CD4-positive, alpha-beta T cell (primary cell): ENCODE measurements at regions not wholly inside any gene's neighbourhood (a gene's known extent, or its start where the extent isn't known, plus 50 kb on each side); places are given as distances from the start of the nearest gene placed in this dataset.

ENCODE experiments used
- ATAC-seq: fragments of 200-7000 bp; cut with Tn5 transposase; one replicate; pipeline ENCODE4 v1.10.0; 2022; ENCODE audit warnings: mild to moderate bottlenecking; ENCODE audit not compliant: poor library complexity
- CTCF ChIA-PET: fragments of 350-600 bp; sonication (Branson Sonifier 250); formaldehyde crosslinking; loops from one replicate; lab custom pipeline; 2021; ENCODE audit warnings: antibody characterized with exemption, inconsistent platforms; lab: Charles Lee
- POLR2A ChIA-PET: fragments of 350-600 bp; sonication (Branson Sonifier 250); formaldehyde crosslinking; loops from one replicate; lab custom pipeline; 2021; ENCODE audit warnings: antibody characterized with exemption, inconsistent platforms; lab: Charles Lee
- DNase-seq, 14 experiments: peaks; one replicate each; pipeline ENCODE4 v3.0.0-alpha.2; 2013 to 2020; ENCODE audit warnings: mixed read lengths in 2 of 14
- H3K27ac ChIP-seq, 2 donors: one replicate each; pipeline versions ENCODE4 v1.5.1 to v1.7.0; 2013; ENCODE audit warnings: low read length in 2 of 2, low read depth in 1 of 2, mild to moderate bottlenecking in 1 of 2
- H3K27me3 ChIP-seq, 2 experiments: 1 replicate in 1 of 2; 2 replicates in 1 of 2; pipeline versions ENCODE4 v1.6.1 to v1.7.0; 2013; ENCODE audit warnings: low read length in 2 of 2, control low read depth in 1 of 2, mild to moderate bottlenecking in 1 of 2, moderate library complexity in 1 of 2; ENCODE audit not compliant: insufficient read depth in 2 of 2, control insufficient read depth in 1 of 2
- H3K36me3 ChIP-seq: one replicate; pipeline ENCODE4 v1.6.1; 2013; ENCODE audit warnings: low read length, control low read depth; ENCODE audit not compliant: insufficient read depth
- H3K4me1 ChIP-seq: one replicate; pipeline ENCODE4 v1.6.1; 2013; ENCODE audit warnings: low read length, control low read depth; ENCODE audit not compliant: insufficient read depth
- H3K4me3 ChIP-seq: one replicate; pipeline ENCODE4 v1.5.1; 2013; ENCODE audit warnings: mild to moderate bottlenecking, low read length, moderate library complexity
- H3K9me3 ChIP-seq, 2 experiments: 1 replicate in 1 of 2; 2 replicates in 1 of 2; pipeline versions ENCODE4 v1.6.1 to v1.7.0; 2013; ENCODE audit warnings: low read length in 2 of 2, mild to moderate bottlenecking in 2 of 2, control low read depth in 1 of 2, moderate library complexity in 1 of 2; ENCODE audit not compliant: control insufficient read depth in 1 of 2, insufficient read depth in 1 of 2
- H3K27ac Mint-ChIP-seq: one replicate; pipeline ENCODE4 v1.8.0; 2020; ENCODE audit warnings: mixed read lengths
- H3K27me3 Mint-ChIP-seq: one replicate; pipeline ENCODE4 v1.8.0; 2021; ENCODE audit warnings: mixed read lengths
- H3K36me3 Mint-ChIP-seq: one replicate; pipeline ENCODE4 v1.8.0; 2021; ENCODE audit warnings: low read depth, mixed read lengths
- H3K4me1 Mint-ChIP-seq: one replicate; pipeline ENCODE4 v1.8.0; 2021; ENCODE audit warnings: low read depth, mixed read lengths
- H3K4me3 Mint-ChIP-seq: one replicate; pipeline ENCODE4 v1.8.0; 2020; ENCODE audit warnings: mild to moderate bottlenecking, mixed read lengths
- H3K9me3 Mint-ChIP-seq: one replicate; pipeline ENCODE4 v1.8.0; 2020; ENCODE audit warnings: mixed read lengths
- CTCF ChIP-seq: fragments of 200-600 bp; IDR thresholded peaks from one replicate; pipeline ENCODE4 v1.8.0; 2022; ENCODE audit warnings: antibody characterized with exemption, mild to moderate bottlenecking
- intact Hi-C, 2 experiments: fragments of 100-400 bp; cut with DNase I in 1 of 2; cut with micrococcal nuclease in 1 of 2; formaldehyde crosslinking; loops; one replicate each; pipeline versions ENCODE4 v1.15.1 to v1.9.0; 2023 to 2025; cut with DNase I, micrococcal nuclease

GRCh38 chr12:88994971-88995370 lies 357.3 kb downstream of the DUSP6 start:
- intact Hi-C loops, result no loop called here
- ChIA-PET CTCF (no interaction called here), POLR2A (no interaction called here)
- H3K4me1 Mint-ChIP-seq, result no peaks in the 10 kb centered on the region
- H3K36me3 Mint-ChIP-seq, result no peaks in the 10 kb centered on the region
- H3K4me3 ChIP-seq, result no peak overlapping the region
- H3K36me3 ChIP-seq, result no peaks in the 10 kb centered on the region
- DNase-seq (no peak), ATAC-seq (no peak)
- TF ChIP-seq CTCF, result no peak
- H3K27me3 Mint-ChIP-seq, result peaks cover 38% of the 10 kb centered on the region
- H3K27ac Mint-ChIP-seq, result no peak overlapping the region
- H3K9me3 ChIP-seq, result no peaks in the 10 kb centered on the region
- H3K4me3 Mint-ChIP-seq, result no peak overlapping the region
- H3K27me3 ChIP-seq, result no peaks in the 10 kb centered on the region
- no peaks in the 10 kb centered on the region for H3K4me1 ChIP-seq
- no peak overlapping the region for H3K27ac ChIP-seq
- no peaks in the 10 kb centered on the region for H3K9me3 Mint-ChIP-seq

DNA sequence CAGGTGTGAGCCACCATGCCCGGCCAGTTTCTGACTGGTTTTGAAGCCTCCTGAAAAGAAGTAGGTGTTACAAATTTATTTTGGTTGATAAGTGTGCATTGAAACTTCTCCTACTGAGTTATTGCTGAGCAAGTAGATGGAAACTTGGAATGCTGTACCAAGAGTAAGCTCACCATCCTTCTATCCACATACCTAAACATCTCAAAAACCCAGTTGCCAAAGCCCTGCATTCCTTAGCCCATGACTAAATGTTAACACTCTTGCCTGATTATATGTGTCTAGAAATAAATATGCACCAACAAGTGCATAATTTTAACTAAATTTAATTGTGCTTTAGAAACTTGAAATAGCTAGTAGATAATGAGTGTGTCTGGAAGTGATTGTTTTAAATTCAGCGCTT lies 357.8 kb downstream of the DUSP6 start:
- Histone ChIP-seq H3K4me1 (no peaks in the 10 kb centered on the region), H3K4me3 (no peak overlapping the region), H3K27ac (no peak overlapping the region), H3K9me3 (no peaks in the 10 kb centered on the region), H3K27me3 (no peaks in the 10 kb centered on the region), H3K36me3 (no peaks in the 10 kb centered on the region)
- intact Hi-C loops, result no loop called here
- CTCF ChIA-PET, result no interaction called here
- no peak for DNase-seq
- Mint-ChIP-seq H3K4me3 (no peak overlapping the region), H3K4me1 (no peaks in the 10 kb centered on the region), H3K27ac (no peak overlapping the region), H3K36me3 (no peaks in the 10 kb centered on the region), H3K9me3 (no peaks in the 10 kb centered on the region), H3K27me3 (peaks cover 38% of the 10 kb centered on the region)
- POLR2A ChIA-PET, result no interaction called here
- no peak for TF ChIP-seq CTCF
- no peak for ATAC-seq

DNA sequence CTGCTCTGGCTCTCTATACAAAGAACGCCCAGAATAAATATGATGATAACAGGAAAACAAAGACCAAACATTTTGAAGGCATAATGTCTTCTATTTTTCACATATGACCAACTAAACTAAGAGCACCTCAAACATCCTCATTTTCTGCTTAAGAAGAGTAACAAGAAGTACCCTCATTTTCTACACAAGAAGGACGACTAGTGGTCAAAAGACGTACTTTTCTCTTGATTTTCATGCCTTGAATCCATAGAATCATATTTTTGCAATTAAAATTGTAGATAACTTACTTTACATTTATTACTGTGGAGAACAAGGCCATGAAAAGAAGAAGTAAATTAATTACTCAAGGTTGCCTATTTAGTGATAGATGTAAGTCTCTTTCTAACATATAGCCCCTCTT lies 358.6 kb downstream of the DUSP6 start:
- H3K27ac ChIP-seq, result no peak overlapping the region
- peak in 2 of 14 experiments; percentile 1 to 8 for DNase-seq
- Mint-ChIP-seq H3K4me3 (no peak overlapping the region), H3K4me1 (no peaks in the 10 kb centered on the region), H3K27ac (no peak overlapping the region), H3K27me3 (peaks cover 38% of the 10 kb centered on the region), H3K36me3 (no peaks in the 10 kb centered on the region), H3K9me3 (no peaks in the 10 kb centered on the region)
- TF ChIP-seq CTCF, result no peak
- H3K27me3 ChIP-seq, result no peaks in the 10 kb centered on the region
- H3K36me3 ChIP-seq, result no peaks in the 10 kb centered on the region
- intact Hi-C loops, result no loop called here
- ChIA-PET CTCF (no interaction called here), POLR2A (no interaction called here)
- H3K4me1 ChIP-seq, result no peaks in the 10 kb centered on the region
- no peak for ATAC-seq
- no peaks in the 10 kb centered on the region for H3K9me3 ChIP-seq
- no peak overlapping the region for H3K4me3 ChIP-seq
